GM12801 (cell line): ENCODE measurements at regions not wholly inside any gene's neighbourhood (a gene's known extent, or its start where the extent isn't known, plus 50 kb on each side); places are given as distances from the start of the nearest gene placed in this dataset.

Experiments used
- CTCF ChIP-seq: IDR thresholded peaks from one replicate; pipeline ENCODE4 v1.5.1; 2011; ENCODE audit warnings: control low read depth; ENCODE audit not compliant: insufficient read length; ENCODE audit errors: extremely low read depth

GRCh38 chr14:62206456-62206855 lies 444.2 kb downstream of the SNAPC1 start:
- TF ChIP-seq CTCF: no peak

GRCh38 chr14:62209287-62209899 lies 447.2 kb downstream of the SNAPC1 start:
- TF ChIP-seq CTCF: no peak

GRCh38 chr14:62213516-62213915 lies 451.3 kb downstream of the SNAPC1 start:
- TF ChIP-seq CTCF: no peak

GRCh38 chr14:62216121-62216520 lies 453.9 kb downstream of the SNAPC1 start:
- no peak for TF ChIP-seq CTCF

DNA sequence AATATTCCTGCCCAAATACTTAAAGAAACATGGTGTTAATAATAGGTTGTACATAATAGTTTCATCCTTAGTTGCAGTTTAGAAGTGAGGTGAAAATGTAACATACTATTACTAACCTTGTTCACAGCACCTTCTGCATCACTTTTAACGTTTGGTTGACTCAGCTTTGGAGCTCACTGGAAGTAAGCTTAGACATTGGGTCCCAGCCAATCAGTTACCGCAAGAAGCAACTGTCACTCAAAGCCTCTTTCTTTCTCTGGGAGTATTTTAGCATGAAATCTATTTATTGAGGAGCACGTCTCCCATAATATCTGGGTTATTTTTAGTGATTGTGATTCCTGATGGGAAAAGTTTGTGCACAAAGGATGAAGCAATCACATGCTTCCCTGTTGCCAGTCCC lies 472.6 kb downstream of the SNAPC1 start:
- TF ChIP-seq CTCF: no peak

DNA sequence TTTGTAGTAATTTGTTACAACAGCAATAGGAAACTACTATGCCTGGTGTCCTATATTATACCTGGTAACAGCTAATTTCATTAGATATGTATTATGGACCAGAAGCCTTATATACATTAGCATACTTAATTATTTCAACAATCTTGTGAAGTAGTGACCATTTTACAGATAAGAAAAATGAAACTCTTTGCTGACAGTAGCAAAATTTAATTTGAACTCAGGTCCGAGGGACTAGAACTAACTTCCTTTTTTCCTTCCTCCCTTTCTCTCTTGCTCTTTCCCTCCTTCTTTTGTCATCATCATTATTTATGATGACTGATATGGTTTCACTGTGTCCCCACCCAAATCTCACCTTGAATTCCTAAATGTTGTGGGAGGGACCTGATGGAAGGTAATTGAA lies 482.0 kb downstream of the SNAPC1 start:
- no peak for TF ChIP-seq CTCF

DNA sequence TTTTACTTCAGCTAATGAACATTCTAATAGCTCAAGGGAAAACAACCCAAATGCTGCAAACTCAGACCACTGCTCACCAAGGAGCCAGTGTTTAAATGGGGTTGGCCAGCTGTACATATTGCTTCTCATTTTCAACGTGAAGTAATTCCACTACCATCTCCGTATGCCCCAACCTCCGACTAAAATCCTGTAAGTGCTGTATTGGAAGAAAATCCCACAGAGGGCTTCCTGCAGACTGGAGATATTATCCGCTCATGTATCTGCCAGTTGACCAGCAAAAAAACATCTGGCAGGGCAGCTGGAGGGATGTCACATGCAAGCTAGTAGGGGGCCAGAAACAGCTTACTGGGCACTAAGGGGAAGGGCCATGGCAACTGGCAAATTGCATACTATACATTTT lies 485.0 kb downstream of the SNAPC1 start:
- TF ChIP-seq CTCF: no peak
